K562 (cell line): ENCODE measurements at regions not wholly inside any gene's neighbourhood (a gene's known extent, or its start where the extent isn't known, plus 50 kb on each side); places are given as distances from the start of the nearest gene placed in this dataset.

Experiments used
- ATAC-seq: fragments of 200-7000 bp; cut with Tn5 transposase; 3 replicates; pipeline ENCODE4 v1.9.1; 2020; ENCODE audit warnings: moderate library complexity
- BruUV-seq: library from RNA; stranded (reverse); fragments of 400-500 nt; replicated peaks from 2 replicates; lab custom pipeline; 2021; lab: Mats Ljungman, UMichigan
- CTCF ChIA-PET: fragments of 300-600 bp; formaldehyde crosslinking; extraction: SDS; loops from one replicate; lab custom pipeline; 2021; ENCODE audit warnings: low intra/inter-chr PET ratio; lab: Yijun Ruan, JAX
- POLR2A ChIA-PET: fragments of 300-600, 350-650 bp; sonication (Branson Sonifier 250); formaldehyde crosslinking; extraction: SDS; loops from one replicate; lab custom pipeline; 2021; ENCODE audit warnings: antibody characterized with exemption, inconsistent platforms; lab: Yijun Ruan, JAX
- DNase-seq, 4 experiments: peaks; one replicate each; pipeline versions ENCODE4 v3.0.0 to v3.0.0-alpha.2; 2011 to 2018; ENCODE audit warnings: low spot score in 3 of 4, mixed read lengths in 3 of 4; ENCODE audit errors: extremely low read depth in 1 of 4
- FAIRE-seq: peaks from 2 replicates; lab custom pipeline; 2011; peaks lifted over from hg19 to GRCh38; lab: Jason Lieb, UNC
- H2AFZ ChIP-seq: 2 replicates; pipeline ENCODE4 v1.6.0; 2011; ENCODE audit warnings: low read depth, low read length, control low read depth, inconsistent platforms
- H3K27ac ChIP-seq: fragments of 200-600 bp; 3 replicates; pipeline ENCODE4 v1.8.0; 2011; ENCODE audit warnings: low read depth, mild to moderate bottlenecking, control low read depth, inconsistent platforms, low read length, moderate library complexity, mixed read lengths; ENCODE audit errors: extremely low read depth
- H3K27me3 ChIP-seq, 2 experiments: fragments of 300-600 bp in 1 of 2; 2 replicates in 1 of 2; 3 replicates in 1 of 2; pipeline versions ENCODE4 v1.6.0 to v1.8.0; 2011; ENCODE audit warnings: inconsistent platforms in 2 of 2, low read length in 2 of 2, mild to moderate bottlenecking in 1 of 2, mixed read lengths in 1 of 2, moderate library complexity in 1 of 2; ENCODE audit not compliant: control insufficient read depth in 2 of 2, insufficient read depth in 2 of 2
- H3K36me3 ChIP-seq: fragments of 300-600 bp; 3 replicates; pipeline ENCODE4 v1.8.0; 2011; ENCODE audit warnings: mild to moderate bottlenecking, low read length, inconsistent platforms; ENCODE audit not compliant: control insufficient read depth, insufficient read depth
- H3K4me1 ChIP-seq, 2 experiments: fragments of 200-600 bp in 1 of 2; replicated peaks in 1 of 2; 2 replicates in 1 of 2; 3 replicates in 1 of 2; pipeline versions ENCODE4 v1.5.1 to v1.8.0; 2011; ENCODE audit warnings: inconsistent platforms in 2 of 2, low read length in 2 of 2, mild to moderate bottlenecking in 1 of 2, mixed read lengths in 1 of 2, moderate library complexity in 1 of 2; ENCODE audit not compliant: control insufficient read depth in 2 of 2, insufficient read depth in 2 of 2
- H3K4me2 ChIP-seq: 2 replicates; pipeline ENCODE4 v1.6.1; 2011; ENCODE audit warnings: low read length, control low read depth, inconsistent platforms, mixed read lengths; ENCODE audit not compliant: insufficient read depth
- H3K4me3 ChIP-seq: fragments of 200-600 bp; sonication (generic), shearing (Covaris generic); 2 replicates; pipeline ENCODE4 v1.5.1; 2016; ENCODE audit warnings: control low read depth, inconsistent platforms
- H3K79me2 ChIP-seq: fragments of 200-600 bp; 3 replicates; pipeline ENCODE4 v1.8.0; 2011; ENCODE audit warnings: low read length, inconsistent platforms; ENCODE audit not compliant: control insufficient read depth, insufficient read depth
- H3K9ac ChIP-seq, 2 experiments: 2 replicates each; pipeline versions ENCODE4 v1.6.0 to v1.6.1; 2011; ENCODE audit warnings: low read depth in 2 of 2, low read length in 2 of 2, control low read depth in 1 of 2, inconsistent platforms in 1 of 2, mild to moderate bottlenecking in 1 of 2, mixed read lengths in 1 of 2; ENCODE audit not compliant: insufficient read depth in 1 of 2
- H3K9me1 ChIP-seq: one replicate; pipeline ENCODE4 v1.6.0; 2011; ENCODE audit warnings: inconsistent platforms, mild to moderate bottlenecking, low read length, moderate library complexity; ENCODE audit not compliant: control insufficient read depth, insufficient read depth
- H3K9me3 ChIP-seq: replicated peaks from 2 replicates; pipeline ENCODE4 v1.5.1; 2011; ENCODE audit warnings: low read depth, low read length, inconsistent platforms; ENCODE audit not compliant: control insufficient read depth, insufficient read depth
- H4K20me1 ChIP-seq: replicated peaks from 2 replicates; pipeline ENCODE4 v1.6.1; 2011; ENCODE audit warnings: low read length, inconsistent platforms, mixed read lengths; ENCODE audit not compliant: control insufficient read depth, insufficient read depth
- ATF3 ChIP-seq, 2 experiments: fragments of 450-650 bp in 1 of 2; sonication (generic) in 1 of 2; formaldehyde crosslinking in 1 of 2; IDR thresholded peaks in 1 of 2; conservative IDR thresholded peaks in 1 of 2; 2 replicates each; pipeline versions ENCODE4 v1.6.1 to v1.8.1; 2016 to 2023; ENCODE audit warnings: mild to moderate bottlenecking in 2 of 2, moderate library complexity in 2 of 2, inconsistent platforms in 1 of 2, missing genetic modification reagents in 1 of 2
- CREB5 ChIP-seq: fragments of 250-450 bp; sonication (Bioruptor Pico); IDR thresholded peaks from 2 replicates; pipeline ENCODE4 v1.5.0; 2020; ENCODE audit warnings: mild to moderate bottlenecking
- ZNF561 ChIP-seq: fragments of 450-650 bp; formaldehyde crosslinking; conservative IDR thresholded peaks from 2 replicates; pipeline ENCODE4 v1.4.0; 2020; ENCODE audit warnings: mild to moderate bottlenecking, moderate library complexity
- WGBS: fragments of 100-300 bp; shearing (Covaris generic); methylation state at CpG from one replicate; pipeline ENCODE4 v1.1.6; 2016; ENCODE audit warnings: low coverage, mixed read lengths; ENCODE audit not compliant: insufficient coverage; ENCODE audit errors: missing lambda C conversion rate; 5-methylcytosine and 5-hydroxymethylcytosine counted together
- in situ Hi-C: fragments of 300-500 bp; cut with MboI; formaldehyde crosslinking; loops from 4 replicates; pipeline ENCODE4 v1.15.0; 2018; ENCODE audit warnings: inconsistent platforms, mixed read lengths
- intact Hi-C: fragments of 100-400 bp; cut with micrococcal nuclease; formaldehyde crosslinking; loops from 2 replicates; pipeline ENCODE4 v1.14.2; 2022
- TF ChIP-seq, protein P1 (sequence below): IDR thresholded peaks from 2 replicates; pipeline ENCODE4 v1.6.1; 2011; ENCODE audit warnings: borderline replicate concordance, low read depth, mild to moderate bottlenecking, moderate library complexity, low read length; ENCODE audit not compliant: insufficient read depth, poor library complexity, severe bottlenecking

GRCh38 chr2:23297112-23297511, 87.9 kb upstream of the KLHL29 start:
- in situ Hi-C loops = no loop called here
- CTCF ChIA-PET = no interaction called here
- no peak overlapping the region for H2AFZ ChIP-seq

More at GRCh38 chr2:23297112-23297511, 87.9 kb upstream of the KLHL29 start:
- H3K4me2 ChIP-seq = no peak overlapping the region
- WGBS = 0% methylated on average over 3 of the region's 3 CpGs
- FAIRE-seq = no peak
- no peak for TF ChIP-seq ATF3 (IDR thresholded peaks at IDR 0.05)
- no peak for TF ChIP-seq ATF3 (CRISPR knock-in tag; conservative IDR thresholded peaks at IDR 0.05)
- TF ChIP-seq, protein P1, sequence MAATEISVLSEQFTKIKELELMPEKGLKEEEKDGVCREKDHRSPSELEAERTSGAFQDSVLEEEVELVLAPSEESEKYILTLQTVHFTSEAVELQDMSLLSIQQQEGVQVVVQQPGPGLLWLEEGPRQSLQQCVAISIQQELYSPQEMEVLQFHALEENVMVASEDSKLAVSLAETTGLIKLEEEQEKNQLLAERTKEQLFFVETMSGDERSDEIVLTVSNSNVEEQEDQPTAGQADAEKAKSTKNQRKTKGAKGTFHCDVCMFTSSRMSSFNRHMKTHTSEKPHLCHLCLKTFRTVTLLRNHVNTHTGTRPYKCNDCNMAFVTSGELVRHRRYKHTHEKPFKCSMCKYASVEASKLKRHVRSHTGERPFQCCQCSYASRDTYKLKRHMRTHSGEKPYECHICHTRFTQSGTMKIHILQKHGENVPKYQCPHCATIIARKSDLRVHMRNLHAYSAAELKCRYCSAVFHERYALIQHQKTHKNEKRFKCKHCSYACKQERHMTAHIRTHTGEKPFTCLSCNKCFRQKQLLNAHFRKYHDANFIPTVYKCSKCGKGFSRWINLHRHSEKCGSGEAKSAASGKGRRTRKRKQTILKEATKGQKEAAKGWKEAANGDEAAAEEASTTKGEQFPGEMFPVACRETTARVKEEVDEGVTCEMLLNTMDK = no peak
- no peak for TF ChIP-seq CREB5 (CRISPR knock-in tag)
- TF ChIP-seq ZNF561 = no peak
- no peaks in the 10 kb centered on the region for H3K36me3 ChIP-seq
- no peak overlapping the region for H3K27ac ChIP-seq
- H3K79me2 ChIP-seq = no peaks in the 10 kb centered on the region
- no peak for ATAC-seq
- H3K4me3 ChIP-seq = no peak overlapping the region
- no peaks in the 10 kb centered on the region for H4K20me1 ChIP-seq
- intact Hi-C loops = no loop called here
- H3K4me1 ChIP-seq = no peaks in the 10 kb centered on the region
- no peaks in the 10 kb centered on the region for H3K9me1 ChIP-seq
- POLR2A ChIA-PET = interaction anchor here (0.6 to 0.9 kb wide), 2 partner anchors 12 to 279 kb away, joined by 3 to 4 read pairs; no protein-coding TSS in a partner anchor
- H3K9me3 ChIP-seq = no peaks in the 10 kb centered on the region
- no peak for DNase-seq
- BruUV-seq = no TSS peak
- H3K9ac ChIP-seq = no peak overlapping the region
- H3K27me3 ChIP-seq = peaks cover 0 to 11% of the 10 kb centered on the region in 2 experiments; a peak in 1 of 5 replicates
